ENCODE measurements at regions not wholly inside any gene's neighbourhood (a gene's known extent, or its start where the extent isn't known, plus 50 kb on each side); places are given as distances from the start of the nearest gene placed in this dataset.

DNA sequence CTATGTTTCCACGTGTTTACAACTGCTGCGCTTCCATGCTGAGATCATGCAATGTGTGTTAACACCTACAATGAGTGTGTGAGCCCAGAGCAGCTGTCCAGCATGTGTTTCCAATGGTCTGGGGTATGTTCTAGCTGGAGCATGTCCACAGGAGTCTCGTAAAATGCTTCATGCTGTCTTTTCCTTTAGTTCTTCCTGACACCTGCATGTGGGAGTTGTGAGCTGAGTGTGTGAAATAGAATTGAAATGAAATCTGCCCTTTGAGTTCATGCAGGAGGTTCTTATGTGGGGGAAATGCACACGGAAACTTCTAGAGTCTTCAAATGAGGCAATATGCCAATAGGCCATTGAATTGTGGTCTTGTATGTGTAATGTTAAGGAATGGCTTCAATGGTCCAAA lies 205.1 kb downstream of the RND3 start:
- intact Hi-C loops (cut with micrococcal nuclease; ENCODE audit: unreplicated experiment) (no loop called here), in situ Hi-C loops (cut with HindIII; ENCODE audit: low pct_unique_long_range_greater_than_20kb, low sequenced_read_pairs) (no loop called here)
- DNase-seq (ENCODE audit: low read depth, low spot score) (no peak), ATAC-seq (no peak)
- ChIA-PET CTCF (no interaction called here), POLR2A (no interaction called here)
- Histone ChIP-seq H3K9me3 (ENCODE audit: control insufficient read depth, insufficient read depth, low read depth, low read length) (no peaks in the 10 kb centered on the region), H3K4me3 (ENCODE audit: low read depth in 2 of 2, low read length in 2 of 2) (no peak overlapping the region), H3K36me3 (ENCODE audit: control insufficient read depth, insufficient read depth, low read length) (no peaks in the 10 kb centered on the region), H3K27ac (ENCODE audit: low read length) (no peak overlapping the region), H3K27me3 (ENCODE audit: control insufficient read depth, insufficient read depth, low read length) (no peaks in the 10 kb centered on the region), H3K4me1 (ENCODE audit: control insufficient read depth, insufficient read depth, low read length) (no peaks in the 10 kb centered on the region)
- no TSS peak for BruUV-seq (replicated peaks)
- TF ChIP-seq, protein P1, sequence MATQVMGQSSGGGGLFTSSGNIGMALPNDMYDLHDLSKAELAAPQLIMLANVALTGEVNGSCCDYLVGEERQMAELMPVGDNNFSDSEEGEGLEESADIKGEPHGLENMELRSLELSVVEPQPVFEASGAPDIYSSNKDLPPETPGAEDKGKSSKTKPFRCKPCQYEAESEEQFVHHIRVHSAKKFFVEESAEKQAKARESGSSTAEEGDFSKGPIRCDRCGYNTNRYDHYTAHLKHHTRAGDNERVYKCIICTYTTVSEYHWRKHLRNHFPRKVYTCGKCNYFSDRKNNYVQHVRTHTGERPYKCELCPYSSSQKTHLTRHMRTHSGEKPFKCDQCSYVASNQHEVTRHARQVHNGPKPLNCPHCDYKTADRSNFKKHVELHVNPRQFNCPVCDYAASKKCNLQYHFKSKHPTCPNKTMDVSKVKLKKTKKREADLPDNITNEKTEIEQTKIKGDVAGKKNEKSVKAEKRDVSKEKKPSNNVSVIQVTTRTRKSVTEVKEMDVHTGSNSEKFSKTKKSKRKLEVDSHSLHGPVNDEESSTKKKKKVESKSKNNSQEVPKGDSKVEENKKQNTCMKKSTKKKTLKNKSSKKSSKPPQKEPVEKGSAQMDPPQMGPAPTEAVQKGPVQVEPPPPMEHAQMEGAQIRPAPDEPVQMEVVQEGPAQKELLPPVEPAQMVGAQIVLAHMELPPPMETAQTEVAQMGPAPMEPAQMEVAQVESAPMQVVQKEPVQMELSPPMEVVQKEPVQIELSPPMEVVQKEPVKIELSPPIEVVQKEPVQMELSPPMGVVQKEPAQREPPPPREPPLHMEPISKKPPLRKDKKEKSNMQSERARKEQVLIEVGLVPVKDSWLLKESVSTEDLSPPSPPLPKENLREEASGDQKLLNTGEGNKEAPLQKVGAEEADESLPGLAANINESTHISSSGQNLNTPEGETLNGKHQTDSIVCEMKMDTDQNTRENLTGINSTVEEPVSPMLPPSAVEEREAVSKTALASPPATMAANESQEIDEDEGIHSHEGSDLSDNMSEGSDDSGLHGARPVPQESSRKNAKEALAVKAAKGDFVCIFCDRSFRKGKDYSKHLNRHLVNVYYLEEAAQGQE (IDR thresholded peaks at IDR 0.05; ENCODE audit: insufficient read depth in 1 of 2, low read depth in 2 of 2, low read length in 1 of 2), result no peak
- TF ChIP-seq, protein P2, sequence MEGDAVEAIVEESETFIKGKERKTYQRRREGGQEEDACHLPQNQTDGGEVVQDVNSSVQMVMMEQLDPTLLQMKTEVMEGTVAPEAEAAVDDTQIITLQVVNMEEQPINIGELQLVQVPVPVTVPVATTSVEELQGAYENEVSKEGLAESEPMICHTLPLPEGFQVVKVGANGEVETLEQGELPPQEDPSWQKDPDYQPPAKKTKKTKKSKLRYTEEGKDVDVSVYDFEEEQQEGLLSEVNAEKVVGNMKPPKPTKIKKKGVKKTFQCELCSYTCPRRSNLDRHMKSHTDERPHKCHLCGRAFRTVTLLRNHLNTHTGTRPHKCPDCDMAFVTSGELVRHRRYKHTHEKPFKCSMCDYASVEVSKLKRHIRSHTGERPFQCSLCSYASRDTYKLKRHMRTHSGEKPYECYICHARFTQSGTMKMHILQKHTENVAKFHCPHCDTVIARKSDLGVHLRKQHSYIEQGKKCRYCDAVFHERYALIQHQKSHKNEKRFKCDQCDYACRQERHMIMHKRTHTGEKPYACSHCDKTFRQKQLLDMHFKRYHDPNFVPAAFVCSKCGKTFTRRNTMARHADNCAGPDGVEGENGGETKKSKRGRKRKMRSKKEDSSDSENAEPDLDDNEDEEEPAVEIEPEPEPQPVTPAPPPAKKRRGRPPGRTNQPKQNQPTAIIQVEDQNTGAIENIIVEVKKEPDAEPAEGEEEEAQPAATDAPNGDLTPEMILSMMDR (IDR thresholded peaks at IDR 0.05), result no peak
- TF ChIP-seq TCF7L2 (IDR thresholded peaks at IDR 0.05; ENCODE audit: low read depth, low read length) (no peak), POLR2AphosphoS5 (IDR thresholded peaks at IDR 0.05; ENCODE audit: low read depth, low read length) (no peak), SIN3A (IDR thresholded peaks at IDR 0.05; ENCODE audit: borderline replicate concordance, insufficient read depth, low read depth, low read length) (no peak)

DNA sequence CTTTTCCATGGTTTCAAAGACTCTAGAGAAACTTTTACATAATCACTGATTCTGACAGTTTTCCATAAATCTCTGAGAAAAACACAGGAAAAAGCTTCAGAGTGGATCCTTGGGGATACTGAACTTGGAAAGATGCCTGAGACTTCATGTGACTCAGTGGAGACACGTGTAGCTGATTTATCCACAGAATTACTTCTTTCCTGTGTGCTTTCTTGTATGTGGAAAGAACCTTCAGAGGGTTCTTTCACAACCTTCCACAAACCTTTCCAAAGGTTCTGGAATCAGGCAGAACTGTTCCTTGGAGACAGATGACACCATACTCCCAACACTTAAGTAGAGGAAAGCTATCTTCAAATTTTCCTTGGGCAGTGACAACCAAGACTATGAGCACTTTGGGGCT lies 207.2 kb downstream of the RND3 start:
- CTCF ChIA-PET, result no interaction called here
- TF ChIP-seq TCF7L2 (IDR thresholded peaks at IDR 0.05; ENCODE audit: low read depth, low read length) (no peak), POLR2AphosphoS5 (IDR thresholded peaks at IDR 0.05; ENCODE audit: low read depth, low read length) (no peak), SIN3A (IDR thresholded peaks at IDR 0.05; ENCODE audit: borderline replicate concordance, insufficient read depth, low read depth, low read length) (no peak)
- TF ChIP-seq, protein P2 (IDR thresholded peaks at IDR 0.05), result no peak
- TF ChIP-seq, protein P1 (IDR thresholded peaks at IDR 0.05; ENCODE audit: insufficient read depth in 1 of 2, low read depth in 2 of 2, low read length in 1 of 2), result no peak
- Histone ChIP-seq H3K36me3 (ENCODE audit: control insufficient read depth, insufficient read depth, low read length) (no peaks in the 10 kb centered on the region), H3K27me3 (ENCODE audit: control insufficient read depth, insufficient read depth, low read length) (no peaks in the 10 kb centered on the region), H3K27ac (ENCODE audit: low read length) (no peak overlapping the region), H3K4me1 (ENCODE audit: control insufficient read depth, insufficient read depth, low read length) (no peaks in the 10 kb centered on the region), H3K4me3 (ENCODE audit: low read depth in 2 of 2, low read length in 2 of 2) (no peak overlapping the region), H3K9me3 (ENCODE audit: control insufficient read depth, insufficient read depth, low read depth, low read length) (no peaks in the 10 kb centered on the region)
- BruUV-seq (replicated peaks), result no TSS peak
- in situ Hi-C loops (cut with HindIII; ENCODE audit: low pct_unique_long_range_greater_than_20kb, low sequenced_read_pairs), result no loop called here
- ATAC-seq (no peak), DNase-seq (ENCODE audit: low read depth, low spot score) (no peak)
- intact Hi-C loops (cut with micrococcal nuclease; ENCODE audit: unreplicated experiment), result no loop called here
- POLR2A ChIA-PET, result no interaction called here
